Kidney tubule cell (primary cell): ENCODE measurements at regions not wholly inside any gene's neighbourhood (a gene's known extent, or its start where the extent isn't known, plus 50 kb on each side); places are given as distances from the start of the nearest gene placed in this dataset.
A peak's percentile ranks its signal among the peaks of the same experiment; 100 is the strongest.

Experiments used
- DNase-seq: peaks from one replicate; pipeline ENCODE4 v3.0.0-alpha.2; 2018; ENCODE audit warnings: low spot score

DNA sequence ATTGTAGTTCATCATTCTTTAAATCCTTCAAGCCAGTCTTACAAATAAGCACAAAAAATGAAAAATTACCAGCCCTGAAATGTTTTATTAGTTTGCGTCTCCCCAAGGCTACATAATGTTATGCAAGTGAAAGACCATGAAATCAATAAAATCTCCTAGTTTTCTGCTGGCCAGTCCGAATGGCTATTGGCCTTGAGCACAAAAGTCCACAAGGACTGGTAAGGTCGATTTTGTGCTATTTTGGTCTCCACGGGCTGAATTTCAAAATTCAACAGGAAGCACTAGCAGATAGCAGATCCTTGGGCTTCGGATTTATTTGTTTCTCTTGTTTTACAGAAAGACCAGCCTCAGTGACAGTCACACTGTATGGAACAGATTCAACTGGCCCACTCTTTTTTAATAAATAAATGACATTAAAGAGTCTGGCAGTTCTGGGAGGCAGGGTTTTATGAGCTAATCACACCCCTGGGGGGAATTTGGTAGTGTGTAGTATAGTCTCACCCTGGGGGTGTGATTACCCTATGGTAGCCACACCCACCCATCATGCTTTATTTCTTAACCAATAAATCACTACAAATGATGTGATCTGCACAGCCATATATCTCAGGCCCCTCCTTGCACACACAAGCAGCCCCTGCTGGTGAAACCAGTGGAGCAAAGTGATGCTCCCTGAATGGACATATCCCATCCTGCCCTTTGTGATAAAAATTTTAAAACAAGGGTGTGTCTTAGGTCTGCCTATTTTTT is 51.1 kb upstream of the TMEM33 start:
- no peak for DNase-seq

DNA sequence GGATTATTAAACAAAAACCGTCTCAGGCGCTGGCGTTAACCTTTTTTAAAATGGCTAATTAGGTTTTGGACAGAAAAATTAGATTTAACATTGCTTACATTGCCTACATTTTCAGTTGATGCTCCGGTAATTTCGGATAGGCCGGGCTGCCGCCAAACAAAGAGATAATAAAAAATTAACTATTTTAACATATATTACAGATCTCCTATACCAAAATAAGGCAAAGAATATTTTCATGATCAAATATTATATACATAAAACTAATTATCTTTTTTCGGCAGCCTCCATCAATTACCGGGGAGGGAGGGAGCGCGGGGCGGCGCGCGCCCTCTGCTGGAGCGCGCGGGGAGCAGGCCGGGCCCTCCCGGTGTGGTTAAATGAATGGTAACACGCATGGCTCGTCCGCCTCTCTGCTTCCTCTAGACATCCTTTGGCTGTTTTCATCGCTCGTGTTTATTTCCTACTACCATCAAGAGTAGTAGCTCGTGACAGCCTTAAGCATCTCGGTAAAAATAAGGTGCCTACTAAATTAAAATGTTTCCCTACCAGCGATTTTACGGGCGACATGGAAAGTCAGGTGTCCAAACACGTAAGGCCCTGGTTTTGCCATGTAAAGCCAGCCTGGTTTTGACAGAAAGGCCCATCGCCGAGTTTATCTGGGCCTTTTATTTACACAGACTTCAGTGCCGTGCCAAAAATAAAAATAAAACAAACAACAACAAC is 52.4 kb upstream of the TMEM33 start:
- DNase-seq, result peak; percentile 43

GRCh38 chr4:41881981-41882624 is 53.1 kb upstream of the TMEM33 start:
- no peak for DNase-seq

DNA sequence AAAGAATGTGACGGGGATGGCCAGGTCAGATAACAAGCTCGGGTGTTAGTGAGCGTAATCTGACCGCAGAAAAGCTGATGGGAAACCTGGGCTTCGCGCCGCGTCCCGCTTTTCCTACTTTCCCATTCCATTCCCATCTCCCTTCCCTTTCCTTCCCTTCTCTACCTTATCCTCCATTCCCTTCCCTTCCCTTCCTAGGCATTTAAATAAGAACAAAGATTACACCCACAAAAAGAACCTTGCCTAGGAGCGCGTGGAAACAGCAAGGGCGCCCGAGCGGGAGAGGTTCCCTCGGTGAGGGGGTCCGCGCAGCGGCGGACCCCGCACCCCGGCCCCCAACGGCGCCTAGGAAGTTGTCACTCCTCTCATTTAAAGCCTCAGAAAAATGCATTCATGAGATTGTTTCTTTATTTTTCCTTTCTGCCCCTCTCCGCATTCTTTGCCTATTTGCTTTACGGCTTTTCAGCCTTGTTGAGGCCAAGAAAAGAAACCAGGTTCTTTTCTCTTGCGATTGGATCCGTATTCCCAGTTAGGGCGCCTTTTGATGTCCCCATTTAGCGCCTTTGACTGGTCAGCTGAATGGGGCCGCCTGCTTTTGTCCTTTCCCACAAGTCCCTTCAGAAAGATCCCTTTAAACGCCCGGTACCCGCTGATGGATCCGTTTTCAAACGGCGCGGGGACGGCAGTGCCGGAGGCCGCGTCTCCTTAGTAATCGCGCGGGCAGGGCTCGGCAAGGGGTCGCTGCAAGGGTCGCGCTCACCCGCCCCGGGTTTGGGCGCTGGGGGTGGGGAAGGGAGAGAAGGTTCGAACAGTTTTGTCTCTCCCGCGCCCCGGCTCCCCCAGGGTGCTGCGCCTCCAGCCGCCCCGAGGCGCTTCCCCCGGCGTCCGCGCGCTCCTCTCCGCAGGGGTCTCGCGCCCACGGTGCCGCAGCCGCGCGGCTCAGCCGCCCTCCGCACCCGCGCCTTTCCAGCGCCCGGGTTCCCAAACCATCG is 54.1 kb upstream of the TMEM33 start:
- DNase-seq, result no peak

DNA sequence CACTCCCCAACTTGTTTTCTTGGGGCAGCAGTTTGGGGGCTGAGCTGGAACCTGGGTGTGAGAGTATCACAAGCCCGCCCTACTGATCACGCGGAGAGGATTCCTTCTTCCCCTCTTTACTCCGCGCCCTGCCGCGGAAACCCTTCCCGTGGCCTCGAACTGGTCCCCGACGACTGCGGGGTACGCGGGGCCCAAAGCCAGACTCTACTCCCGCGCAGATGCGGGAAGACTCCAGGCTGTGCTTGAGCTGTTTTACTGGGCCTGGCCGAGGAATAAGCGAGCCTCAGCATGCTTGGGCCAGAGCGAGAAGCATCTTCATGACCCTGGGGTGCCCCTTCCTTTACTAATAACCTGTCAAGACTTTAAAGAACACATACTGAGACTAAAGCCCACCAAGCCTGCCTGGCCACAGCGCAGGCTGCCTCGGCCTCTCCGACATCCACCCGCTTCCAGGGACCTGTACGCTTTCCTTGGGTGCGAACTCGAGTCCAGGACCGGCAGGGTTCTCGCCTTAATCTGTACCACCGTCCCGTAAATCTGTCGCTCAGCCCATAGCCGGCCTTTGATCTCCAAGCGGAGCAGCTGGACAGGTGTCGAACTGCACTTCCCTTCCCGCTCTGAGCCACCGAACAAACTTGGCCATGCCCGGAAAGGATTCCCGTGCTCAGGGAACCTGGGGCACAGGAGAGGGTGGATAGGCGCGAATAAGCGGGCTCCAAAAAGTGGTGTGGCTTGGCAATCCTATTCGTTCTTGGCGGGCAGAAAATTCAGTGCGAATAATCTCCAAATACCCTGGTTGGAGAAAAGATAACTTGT is 55.0 kb upstream of the TMEM33 start:
- DNase-seq, result no peak

DNA sequence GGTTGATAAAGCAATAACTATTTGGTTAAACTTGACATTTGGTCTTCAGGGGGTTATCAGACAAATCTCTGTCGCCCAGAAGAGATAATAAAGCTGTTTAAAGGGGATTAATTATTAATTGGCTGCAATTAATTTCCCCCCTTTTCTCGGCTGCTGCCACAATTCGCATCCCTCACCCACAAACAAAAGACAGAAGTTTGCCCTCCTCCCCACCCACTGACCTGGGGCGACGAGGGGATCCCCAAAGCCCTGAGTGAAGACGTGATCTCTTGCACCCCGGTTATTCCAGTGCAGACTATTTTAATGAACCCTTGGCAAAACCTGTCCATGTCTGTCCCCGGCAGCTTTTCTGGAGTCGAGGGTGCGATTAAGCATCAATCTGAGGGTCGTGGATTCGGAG is 55.7 kb upstream of the TMEM33 start:
- no peak for DNase-seq

- DNase-seq, result no peak
Measured at GRCh38 chr4:41878991-41879491, 56.2 kb upstream of the TMEM33 start.

DNA sequence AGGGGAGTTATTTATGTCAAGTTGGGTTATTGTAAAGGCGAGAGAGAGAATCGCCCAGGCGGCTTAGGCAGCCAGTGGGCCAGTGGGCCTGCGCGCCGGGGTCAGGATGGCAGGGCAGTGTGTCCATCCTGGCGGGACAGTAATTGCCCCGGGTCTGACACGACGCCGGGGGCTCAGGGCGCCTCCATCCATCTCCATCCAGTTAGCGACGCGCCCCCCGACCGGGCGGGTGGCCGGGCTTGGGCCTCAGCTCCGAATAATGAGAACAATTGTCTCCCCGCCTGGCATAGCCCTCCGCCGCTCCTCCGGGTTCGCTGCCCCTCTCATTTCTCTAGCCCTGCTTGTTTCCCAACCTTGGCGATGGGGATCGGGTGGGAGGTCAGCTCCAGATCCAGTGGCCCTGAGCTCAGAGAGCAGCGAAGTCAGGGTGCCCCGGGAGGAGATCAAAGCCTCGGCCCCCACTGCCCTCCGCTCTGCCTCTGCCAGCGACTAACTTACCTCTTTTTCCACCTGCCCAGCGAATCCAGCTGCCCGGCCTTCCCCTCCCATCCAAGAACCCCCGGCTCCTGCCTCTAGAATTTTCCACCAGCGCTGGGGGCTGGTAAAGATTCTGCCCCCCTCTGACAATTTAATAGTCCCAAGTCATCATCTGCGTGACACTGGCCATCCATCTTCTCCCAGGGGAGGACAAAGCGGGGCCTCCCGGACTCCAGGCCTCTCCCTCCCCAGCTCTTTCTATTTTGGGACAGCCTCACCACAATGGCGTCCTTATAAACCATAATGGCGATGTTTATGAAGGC is 56.9 kb upstream of the TMEM33 start:
- DNase-seq, result no peak

GRCh38 chr4:41877020-41877796 is 58.0 kb upstream of the TMEM33 start:
- no peak for DNase-seq

DNA sequence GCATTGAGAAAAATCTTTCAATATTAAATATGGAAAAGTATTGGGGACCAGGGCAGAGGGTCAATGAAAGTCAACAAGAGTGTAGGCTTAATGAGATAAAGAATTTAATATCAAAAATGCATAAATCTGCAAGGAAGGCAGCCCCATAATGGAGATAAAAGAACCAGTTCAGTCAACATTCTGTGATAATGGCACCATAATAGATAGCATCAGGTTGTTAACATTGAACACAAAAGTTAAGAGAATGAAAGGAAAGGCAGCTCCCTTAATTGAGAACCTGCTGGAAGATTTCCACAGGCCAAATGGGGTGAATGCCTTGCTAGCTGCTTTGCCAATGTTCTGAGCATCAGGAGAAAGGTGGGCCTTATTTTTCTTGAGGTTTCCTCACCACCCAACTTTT is 60.4 kb upstream of the TMEM33 start:
- no peak for DNase-seq

- DNase-seq, result no peak
Measured at GRCh38 chr4:41874398-41874797, 60.8 kb upstream of the TMEM33 start.

DNA sequence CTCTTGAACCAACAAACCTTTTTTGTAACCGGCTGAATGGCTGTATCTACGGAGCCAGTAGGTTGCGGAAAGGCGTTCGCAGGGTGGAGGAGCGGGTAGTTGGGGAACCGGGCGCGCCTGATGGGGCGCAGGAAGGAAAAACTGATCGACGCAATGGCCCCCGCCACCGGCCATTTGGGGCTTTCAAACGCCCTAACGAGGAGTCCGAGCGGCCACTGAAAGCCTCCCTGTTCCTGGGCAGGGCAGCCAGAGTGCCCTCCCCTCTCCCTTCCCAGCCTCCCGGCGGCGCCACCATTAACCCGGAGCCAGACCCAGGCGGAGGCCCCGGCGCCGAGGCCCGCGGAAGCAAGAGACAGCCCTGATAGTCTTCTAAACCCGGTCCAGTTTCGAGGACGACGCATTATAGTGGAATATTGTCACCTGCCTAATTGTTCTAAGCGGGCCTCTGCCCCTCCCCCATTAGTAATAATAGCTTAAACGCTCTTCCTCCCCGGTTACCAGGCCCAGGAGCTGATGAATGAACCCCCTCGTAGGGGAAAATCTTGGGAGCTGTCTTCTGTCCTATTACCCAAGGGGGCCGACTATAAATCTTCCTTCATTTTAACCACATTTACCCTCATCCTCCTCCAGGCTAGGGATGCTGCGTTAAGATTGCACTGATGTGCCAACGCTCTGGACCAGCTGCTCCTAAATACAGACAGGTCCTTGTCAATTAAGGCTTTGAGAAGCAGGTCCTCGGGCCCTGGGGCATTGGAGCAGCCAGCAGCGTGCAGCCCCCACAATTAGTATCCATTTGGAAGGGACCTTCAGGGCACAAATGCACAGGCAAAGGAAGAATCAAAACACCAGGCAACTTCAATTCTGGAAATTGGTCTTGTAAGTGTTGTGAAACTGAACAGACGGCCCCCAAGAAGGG is 61.6 kb upstream of the TMEM33 start:
- no peak for DNase-seq

DNA sequence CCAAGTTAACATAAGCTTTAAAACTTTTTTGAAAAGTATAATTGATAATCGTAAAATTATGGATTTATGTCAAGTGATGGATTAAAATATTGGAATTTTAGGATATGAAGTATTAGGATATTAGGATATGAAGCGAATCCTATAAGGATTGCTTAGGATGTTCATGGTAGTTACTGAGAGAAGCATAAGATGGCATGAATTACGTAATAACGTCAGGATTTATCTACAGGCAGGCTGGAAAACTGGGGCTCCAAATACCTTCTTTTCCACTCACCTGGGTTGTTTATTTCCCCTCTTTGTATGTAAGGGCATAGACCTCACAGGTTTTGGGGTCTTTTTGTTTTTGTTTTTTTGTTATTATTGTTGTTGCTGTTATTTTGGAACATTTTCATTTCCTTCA is 65.2 kb upstream of the TMEM33 start:
- no peak for DNase-seq

DNA sequence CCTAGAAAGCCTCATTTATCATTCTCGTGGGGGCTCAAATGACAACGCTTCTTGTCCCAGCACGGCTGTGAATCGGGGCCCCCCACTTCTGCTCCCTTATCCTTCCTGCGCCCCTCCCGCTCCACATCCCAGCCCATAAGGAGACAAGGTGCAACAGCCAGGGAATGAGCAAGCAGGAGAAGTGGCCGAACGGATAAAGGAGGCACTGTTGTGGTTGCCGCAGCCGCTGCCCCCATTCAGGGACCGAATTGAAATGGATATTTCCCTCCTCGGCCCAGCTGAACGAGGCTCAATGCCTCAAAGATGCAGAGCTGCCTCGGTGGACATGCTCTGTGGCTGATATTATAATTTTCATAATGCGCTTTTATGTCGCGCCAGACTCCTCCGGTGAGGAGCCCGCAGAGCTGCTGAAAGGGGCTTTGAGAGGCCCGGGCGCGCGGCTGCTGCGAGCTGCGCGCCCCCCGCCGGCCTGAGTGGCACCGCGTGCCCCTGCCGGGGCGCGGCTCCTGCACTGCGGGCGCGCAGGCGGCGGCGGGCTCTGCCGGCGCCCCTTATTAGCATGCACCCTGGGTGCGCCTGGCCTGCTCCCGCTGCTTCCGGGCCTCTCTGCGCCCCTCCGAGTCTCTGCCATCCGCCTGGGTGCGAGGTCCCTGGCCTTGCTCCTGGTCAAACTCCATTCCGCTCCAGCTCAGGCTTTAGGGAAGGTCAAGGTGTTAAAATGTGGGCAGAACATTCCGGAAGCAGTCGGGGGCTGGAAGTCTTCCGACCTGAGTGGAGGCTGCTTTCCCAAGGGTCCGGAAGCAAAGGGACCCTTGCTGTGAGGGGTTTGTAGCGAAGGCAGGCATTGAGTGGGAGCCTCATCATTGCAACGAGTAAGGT is 68.2 kb upstream of the TMEM33 start:
- no peak for DNase-seq

GRCh38 chr4:41865981-41866798 is 69.0 kb upstream of the TMEM33 start:
- no peak for DNase-seq

- no peak for DNase-seq
Measured at GRCh38 chr4:41865306-41865980, 69.8 kb upstream of the TMEM33 start.
